ENCODE measurements at regions not wholly inside any gene's neighbourhood (a gene's known extent, or its start where the extent isn't known, plus 50 kb on each side); places are given as distances from the start of the nearest gene placed in this dataset.

DNA sequence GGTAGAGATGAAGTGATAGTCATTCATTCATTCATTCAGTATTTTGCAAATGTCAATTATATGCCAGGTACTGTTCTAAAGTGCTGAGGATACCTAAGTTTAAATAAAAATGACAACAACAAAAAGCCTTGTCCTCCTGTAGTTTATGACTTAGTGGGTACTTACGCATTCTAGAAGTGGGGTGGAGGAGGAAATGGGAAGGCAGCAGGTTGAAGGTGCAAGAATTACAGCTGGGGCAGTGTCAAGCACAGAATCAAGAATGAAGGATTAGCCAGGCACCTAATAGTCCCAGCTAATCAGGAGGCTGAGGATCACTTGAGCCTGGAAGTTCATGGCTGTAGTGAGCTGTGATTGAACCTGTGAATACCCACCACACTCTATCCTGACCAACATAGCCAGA is 90.7 kb upstream of the STARD13 start:
- no peak for TF ChIP-seq POLR2AphosphoS5 (IDR thresholded peaks at IDR 0.05; ENCODE audit: low read depth, low read length)
- no peak for TF ChIP-seq REST (IDR thresholded peaks at IDR 0.05; ENCODE audit: insufficient read depth in 1 of 2, low read depth in 2 of 2, low read length in 2 of 2)
- TF ChIP-seq SIN3A (IDR thresholded peaks at IDR 0.05; ENCODE audit: borderline replicate concordance, insufficient read depth, low read length), result no peak
